DND-41 (cell line): ENCODE measurements at regions not wholly inside any gene's neighbourhood (a gene's known extent, or its start where the extent isn't known, plus 50 kb on each side); places are given as distances from the start of the nearest gene placed in this dataset.

Experiments
- ATAC-seq: fragments of 200-7000 bp; cut with Tn5 transposase; 3 replicates; pipeline ENCODE4 v1.9.1; 2021; ENCODE audit warnings: low read depth; ENCODE audit not compliant: insufficient read depth
- DNase-seq: peaks from one replicate; pipeline ENCODE4 v3.0.0-alpha.2; 2020
- H2AFZ ChIP-seq: 2 replicates; pipeline ENCODE4 v1.6.0; 2012; ENCODE audit warnings: low read depth, low read length
- H3K27ac ChIP-seq: 2 replicates; pipeline ENCODE4 v1.5.1; 2012; ENCODE audit warnings: low read length, inconsistent platforms
- H3K27me3 ChIP-seq: fragments of 200-600 bp; sonication (generic); 2 replicates; pipeline ENCODE4 v1.6.0; 2012; ENCODE audit warnings: low read length, mild to moderate bottlenecking, inconsistent platforms; ENCODE audit not compliant: insufficient read depth, poor library complexity
- H3K36me3 ChIP-seq: 2 replicates; pipeline ENCODE4 v1.5.1; 2012; ENCODE audit warnings: low read length, inconsistent platforms; ENCODE audit not compliant: insufficient read depth
- H3K4me1 ChIP-seq: 2 replicates; pipeline ENCODE4 v1.5.1; 2012; ENCODE audit warnings: mild to moderate bottlenecking, low read length; ENCODE audit not compliant: insufficient read depth
- H3K4me2 ChIP-seq: 2 replicates; pipeline ENCODE4 v1.6.0; 2012; ENCODE audit warnings: mild to moderate bottlenecking, moderate library complexity, low read length, inconsistent platforms; ENCODE audit not compliant: insufficient read depth
- H3K4me3 ChIP-seq, 2 experiments: fragments of 200-600 bp in 1 of 2; shearing (Covaris generic) in 1 of 2; 2 replicates each; pipeline ENCODE4 v1.5.1; 2012 to 2016; ENCODE audit warnings: inconsistent platforms in 2 of 2, low read length in 2 of 2, mild to moderate bottlenecking in 2 of 2, low read depth in 1 of 2, moderate library complexity in 1 of 2
- H3K79me2 ChIP-seq: 2 replicates; pipeline ENCODE4 v1.6.0; 2012; ENCODE audit warnings: low read length, inconsistent platforms; ENCODE audit not compliant: insufficient read depth
- H3K9ac ChIP-seq: 2 replicates; pipeline ENCODE4 v1.6.0; 2012; ENCODE audit warnings: low read depth, mild to moderate bottlenecking, inconsistent platforms, low read length, moderate library complexity
- H3K9me3 ChIP-seq: 2 replicates; pipeline ENCODE4 v1.5.1; 2012; ENCODE audit warnings: low read length, moderate library complexity, mild to moderate bottlenecking, inconsistent platforms; ENCODE audit not compliant: insufficient read depth, severe bottlenecking
- H4K20me1 ChIP-seq: 2 replicates; pipeline ENCODE4 v1.6.0; 2012; ENCODE audit warnings: low read length; ENCODE audit not compliant: insufficient read depth
- CTCF ChIP-seq: IDR thresholded peaks from 2 replicates; pipeline ENCODE4 v1.5.1; 2012; ENCODE audit warnings: borderline replicate concordance, low read length, moderate library complexity, mild to moderate bottlenecking; ENCODE audit not compliant: poor library complexity, severe bottlenecking; ENCODE audit errors: extremely low read depth
- EZH2 ChIP-seq: IDR thresholded peaks from 3 replicates; pipeline ENCODE4 v1.6.1; 2012; ENCODE audit warnings: borderline replicate concordance, low read depth, mild to moderate bottlenecking, moderate library complexity, low read length, inconsistent platforms; ENCODE audit not compliant: severe bottlenecking

- Histone ChIP-seq H3K36me3 (no peaks in the 10 kb centered on the region), H3K27ac (no peak overlapping the region), H3K27me3 (no peaks in the 10 kb centered on the region), H3K79me2 (no peaks in the 10 kb centered on the region), H2AFZ (no peak overlapping the region), H3K9ac (no peak overlapping the region), H3K4me2 (no peak overlapping the region), H3K9me3 (no peaks in the 10 kb centered on the region), H3K4me3 (no peak overlapping the region), H3K4me1 (peaks cover 10% of the 10 kb centered on the region; the same call in 1 of the 2 replicates), H4K20me1 (no peaks in the 10 kb centered on the region)
- ATAC-seq (no peak), DNase-seq (no peak)
- TF ChIP-seq CTCF (no peak), EZH2 (no peak)
These were observed 237.8 kb downstream of the GPD2 start for GRCh38 chr2:156673981-156674380.

GRCh38 chr2:156675896-156676295 is 239.7 kb downstream of the GPD2 start:
- no peaks in the 10 kb centered on the region for H3K27me3 ChIP-seq
- H2AFZ ChIP-seq, result no peak overlapping the region
- H3K4me1 ChIP-seq, result peaks cover 10% of the 10 kb centered on the region; the same call in 1 of the 2 replicates
- H3K36me3 ChIP-seq, result no peaks in the 10 kb centered on the region
- H3K9ac ChIP-seq, result no peak overlapping the region
- no peak for TF ChIP-seq CTCF
- TF ChIP-seq EZH2, result no peak
- ATAC-seq (no peak; the same call in 2 of the 3 replicates), DNase-seq (no peak)
- H3K79me2 ChIP-seq, result no peaks in the 10 kb centered on the region
- H3K4me2 ChIP-seq, result no peak overlapping the region
- no peak overlapping the region for H3K4me3 ChIP-seq
- H4K20me1 ChIP-seq, result no peaks in the 10 kb centered on the region
- H3K27ac ChIP-seq, result no peak overlapping the region
- H3K9me3 ChIP-seq, result no peaks in the 10 kb centered on the region

- peaks cover 7% of the 10 kb centered on the region for H3K4me1 ChIP-seq
- no peaks in the 10 kb centered on the region for H3K79me2 ChIP-seq
- H3K27ac ChIP-seq, result no peak overlapping the region
- no peaks in the 10 kb centered on the region for H3K9me3 ChIP-seq
- no peak overlapping the region for H3K9ac ChIP-seq
- no peak for TF ChIP-seq CTCF
- TF ChIP-seq EZH2, result no peak
- H3K4me2 ChIP-seq, result no peak overlapping the region
- ATAC-seq (no peak), DNase-seq (no peak)
- no peaks in the 10 kb centered on the region for H3K27me3 ChIP-seq
- H3K36me3 ChIP-seq, result no peaks in the 10 kb centered on the region
- no peak overlapping the region for H3K4me3 ChIP-seq
- H2AFZ ChIP-seq, result no peak overlapping the region
- H4K20me1 ChIP-seq, result no peaks in the 10 kb centered on the region
These were observed 243.6 kb downstream of the GPD2 start for GRCh38 chr2:156679820-156680219.

- DNase-seq (no peak), ATAC-seq (no peak)
- H3K4me1 ChIP-seq, result peaks cover 7% of the 10 kb centered on the region
- no peaks in the 10 kb centered on the region for H3K9me3 ChIP-seq
- no peaks in the 10 kb centered on the region for H3K79me2 ChIP-seq
- no peak overlapping the region for H3K4me2 ChIP-seq
- no peak overlapping the region for H3K9ac ChIP-seq
- no peaks in the 10 kb centered on the region for H3K27me3 ChIP-seq
- no peak overlapping the region for H2AFZ ChIP-seq
- no peak overlapping the region for H3K4me3 ChIP-seq
- TF ChIP-seq EZH2 (no peak), CTCF (no peak)
- H3K36me3 ChIP-seq, result no peaks in the 10 kb centered on the region
- no peak overlapping the region for H3K27ac ChIP-seq
- H4K20me1 ChIP-seq, result no peaks in the 10 kb centered on the region
These were observed 244.1 kb downstream of the GPD2 start for GRCh38 chr2:156680266-156680665.
